ENCODE measurements at regions not wholly inside any gene's neighbourhood (a gene's known extent, or its start where the extent isn't known, plus 50 kb on each side); places are given as distances from the start of the nearest gene placed in this dataset.

DNA sequence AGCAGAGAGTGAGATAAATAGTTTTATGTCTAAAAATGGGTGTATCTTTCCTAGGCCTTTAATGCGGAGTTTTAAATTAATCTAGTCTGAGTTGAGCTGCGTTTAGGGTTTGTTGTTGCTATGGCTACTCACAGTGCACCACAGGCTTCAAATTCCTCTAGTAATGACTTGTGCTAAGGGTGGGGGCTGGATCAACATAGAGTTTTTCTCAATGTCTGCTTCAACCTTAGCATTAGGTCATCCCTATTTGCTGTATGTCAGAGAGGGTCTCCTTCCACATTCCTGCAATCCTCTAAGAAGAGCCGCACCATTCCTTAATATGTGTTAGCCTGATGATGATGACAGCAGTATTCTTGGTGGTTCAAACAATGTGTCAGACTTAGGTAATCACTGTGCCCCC, 465.6 kb upstream of the KIF2A start:
- DNase-seq, result no peak

DNA sequence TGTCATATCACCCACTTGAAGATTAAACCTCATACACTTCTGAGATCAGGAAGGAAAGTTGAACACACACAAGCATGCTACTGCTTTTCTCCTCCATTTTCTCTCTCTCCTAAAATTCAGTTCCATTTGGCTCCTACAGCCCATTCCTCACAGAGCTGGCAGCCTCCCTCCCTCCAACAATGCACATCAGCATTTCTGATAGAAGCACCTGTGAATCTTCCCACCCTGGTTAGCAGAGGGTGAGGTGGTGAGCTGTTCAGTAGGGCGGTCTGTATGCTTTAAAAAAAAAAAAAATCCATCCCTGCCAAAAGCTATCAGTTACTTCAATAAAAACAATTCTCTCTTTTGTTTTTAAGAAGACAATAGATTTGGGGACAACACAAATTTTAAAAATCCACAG, 463.2 kb upstream of the KIF2A start:
- DNase-seq, result no peak

DNA sequence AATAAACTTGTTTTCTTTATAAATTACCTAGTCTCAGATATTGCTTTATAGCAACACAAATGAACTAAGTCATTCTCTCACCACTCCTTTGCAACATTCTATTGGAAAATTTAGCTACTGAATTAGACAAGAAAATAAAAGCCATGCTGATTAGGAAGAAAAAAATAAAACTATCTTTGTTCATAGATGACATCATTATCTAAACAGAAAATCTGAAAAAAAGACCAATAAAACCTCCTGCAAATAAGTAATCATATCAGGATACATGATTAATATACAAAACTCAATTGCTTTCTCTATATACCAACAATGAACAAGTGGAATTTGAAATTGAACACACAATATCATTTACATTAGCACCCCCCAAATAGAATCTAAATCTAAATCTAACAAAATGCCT, 455.3 kb upstream of the KIF2A start:
- DNase-seq, result no peak

DNA sequence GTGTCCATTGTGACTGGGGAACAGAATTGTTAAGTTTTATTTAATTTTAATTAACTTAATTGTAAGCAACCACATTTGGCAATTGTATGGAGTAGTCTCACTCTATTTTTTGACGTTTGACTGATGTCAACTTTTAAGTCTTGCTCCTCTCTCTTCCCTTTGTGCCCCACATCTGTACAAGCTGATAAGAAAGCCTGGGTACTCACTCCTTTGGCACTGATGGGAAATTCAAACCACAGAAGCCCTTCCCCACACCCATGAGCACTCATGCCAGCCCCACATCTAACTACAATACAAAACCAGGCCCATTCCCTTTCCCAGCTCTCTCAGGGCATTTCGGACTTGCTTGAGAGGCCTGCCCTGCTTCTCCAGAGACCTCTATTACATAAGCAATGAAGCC, 451.5 kb upstream of the KIF2A start:
- no peak for DNase-seq

DNA sequence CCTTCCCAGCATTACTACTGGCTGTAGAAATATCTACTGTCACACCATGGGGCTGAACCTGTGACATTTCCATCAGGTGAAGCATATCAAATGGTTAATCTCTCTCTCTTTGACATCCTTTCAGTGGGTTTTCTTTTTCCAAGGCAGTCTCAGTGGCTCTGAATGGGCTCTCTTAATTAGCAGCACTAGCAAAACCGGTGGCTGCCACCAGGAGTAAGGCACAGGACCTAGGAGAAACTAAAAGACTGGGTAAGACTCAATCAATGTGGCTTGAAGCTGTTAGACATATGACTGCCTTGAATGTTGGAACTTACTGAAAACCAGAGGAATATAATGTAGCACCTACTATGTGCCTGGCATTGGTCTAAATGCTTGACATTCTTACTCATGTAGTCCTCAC, 445.0 kb upstream of the KIF2A start:
- no peak for DNase-seq

DNA sequence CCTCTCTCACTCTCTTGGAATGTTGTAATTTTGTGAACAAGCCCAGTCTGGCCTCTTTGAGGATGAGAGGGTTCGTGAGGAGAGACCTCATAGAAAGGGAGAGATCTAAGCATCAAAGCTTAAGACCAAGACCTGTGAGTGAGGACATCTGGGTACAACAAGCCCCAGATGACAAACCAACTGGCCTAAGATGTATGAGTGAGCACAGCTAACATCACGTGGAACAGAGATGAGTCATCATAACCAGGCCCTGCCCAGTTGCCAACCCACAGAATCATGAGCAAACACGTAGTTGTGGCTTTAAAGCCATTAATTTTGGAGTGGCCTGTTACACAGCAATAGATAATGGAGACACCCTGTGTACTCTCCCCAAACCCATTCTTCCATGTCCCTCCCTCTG, 439.1 kb upstream of the KIF2A start:
- DNase-seq, result no peak

DNA sequence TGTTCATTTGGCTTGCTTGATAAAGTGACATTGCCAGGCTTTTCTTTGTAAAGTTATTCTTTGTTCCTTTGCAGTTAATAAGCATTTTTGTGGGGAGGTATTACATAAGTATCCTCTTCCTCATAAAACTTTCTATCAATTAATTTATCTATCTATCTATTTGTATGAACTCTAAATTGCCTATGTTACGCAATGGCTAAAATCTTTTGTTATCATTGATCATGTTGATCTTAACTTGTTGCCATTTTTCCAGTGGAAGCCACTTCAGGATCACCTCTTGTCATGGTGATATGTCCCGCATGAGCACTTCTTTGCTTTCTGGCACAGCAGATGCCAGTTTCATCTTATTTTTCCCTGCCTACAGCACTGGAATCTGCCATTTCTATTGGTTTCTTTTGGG, 436.7 kb upstream of the KIF2A start:
- no peak for DNase-seq

DNA sequence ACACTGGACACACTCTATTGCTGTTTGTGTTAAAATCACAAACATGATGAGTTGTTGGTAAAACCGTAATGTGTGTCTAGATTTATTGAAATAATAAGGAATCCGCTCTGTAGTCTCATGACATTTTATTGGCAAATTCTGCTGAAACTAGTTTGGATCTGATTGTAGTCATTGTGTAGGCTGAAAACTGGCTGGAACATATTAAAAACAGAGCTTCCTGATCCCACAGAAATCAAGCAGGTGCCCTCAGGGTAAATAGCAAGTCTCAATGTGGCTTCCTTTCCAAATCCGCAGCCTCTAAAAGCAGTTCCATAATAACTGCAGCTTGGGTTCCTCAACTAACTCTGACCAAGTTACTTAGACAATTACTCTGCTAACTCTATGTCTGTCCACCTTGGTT, 427.5 kb upstream of the KIF2A start:
- no peak for DNase-seq

DNA sequence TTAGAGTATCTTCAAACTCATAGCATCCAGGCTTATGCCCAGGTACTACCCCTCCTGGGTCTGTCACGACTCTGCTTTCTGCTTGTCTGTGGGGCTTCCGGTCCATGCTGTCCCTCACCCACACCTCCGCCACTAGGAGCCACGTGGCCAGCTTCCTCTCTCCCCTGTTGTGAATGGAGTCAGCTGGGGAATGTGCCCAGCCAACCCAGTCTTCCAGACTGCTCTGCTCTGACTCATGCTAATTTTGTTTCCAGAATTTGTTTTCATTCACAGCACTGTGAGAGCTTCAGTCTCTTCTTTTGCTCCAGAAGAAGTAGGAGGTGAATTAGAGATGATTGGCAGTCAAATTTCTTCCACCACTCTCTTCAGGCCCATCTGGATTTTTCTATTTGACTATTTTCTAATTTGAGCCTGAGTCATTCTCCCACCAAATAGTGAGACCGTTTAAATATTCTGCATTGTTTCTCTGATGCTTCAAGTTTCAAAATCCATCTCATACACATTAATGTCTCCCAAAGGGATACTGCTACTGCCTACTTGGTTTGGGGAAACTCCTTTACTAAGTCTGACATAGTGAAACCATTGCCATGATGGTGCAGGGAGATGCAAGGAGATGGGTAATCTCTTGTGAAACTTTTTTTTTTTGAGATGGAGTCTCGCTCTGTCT, 424.1 kb upstream of the KIF2A start:
- DNase-seq, result no peak

DNA sequence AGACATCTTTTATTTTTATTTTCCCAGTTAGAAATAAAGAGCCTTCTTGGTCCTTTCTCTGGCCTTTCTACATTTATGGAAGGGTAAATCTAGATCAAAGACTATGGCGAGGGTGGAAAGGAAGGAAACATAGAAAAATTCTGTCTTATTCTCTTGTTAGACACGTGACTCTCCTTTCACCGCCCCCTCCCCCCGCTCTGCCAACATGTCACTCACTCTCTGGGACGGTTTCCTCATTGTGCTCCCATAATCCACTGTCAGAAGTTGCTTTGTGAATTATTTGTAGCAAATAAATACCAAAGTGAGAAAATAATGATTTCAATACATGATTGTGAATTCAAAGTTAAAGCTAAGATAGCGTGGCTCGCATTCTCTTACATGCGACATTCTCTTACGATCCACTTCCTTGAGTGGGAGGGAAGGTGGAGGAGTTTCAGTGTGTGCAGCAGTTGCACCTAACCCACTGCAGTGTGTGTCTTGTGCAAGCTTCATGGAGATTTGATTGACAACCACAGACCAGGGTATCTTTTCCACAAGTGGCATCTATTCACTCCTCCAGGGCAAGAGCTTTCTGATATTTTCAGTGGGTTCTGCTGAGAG, 423.0 kb upstream of the KIF2A start:
- no peak for DNase-seq

DNA sequence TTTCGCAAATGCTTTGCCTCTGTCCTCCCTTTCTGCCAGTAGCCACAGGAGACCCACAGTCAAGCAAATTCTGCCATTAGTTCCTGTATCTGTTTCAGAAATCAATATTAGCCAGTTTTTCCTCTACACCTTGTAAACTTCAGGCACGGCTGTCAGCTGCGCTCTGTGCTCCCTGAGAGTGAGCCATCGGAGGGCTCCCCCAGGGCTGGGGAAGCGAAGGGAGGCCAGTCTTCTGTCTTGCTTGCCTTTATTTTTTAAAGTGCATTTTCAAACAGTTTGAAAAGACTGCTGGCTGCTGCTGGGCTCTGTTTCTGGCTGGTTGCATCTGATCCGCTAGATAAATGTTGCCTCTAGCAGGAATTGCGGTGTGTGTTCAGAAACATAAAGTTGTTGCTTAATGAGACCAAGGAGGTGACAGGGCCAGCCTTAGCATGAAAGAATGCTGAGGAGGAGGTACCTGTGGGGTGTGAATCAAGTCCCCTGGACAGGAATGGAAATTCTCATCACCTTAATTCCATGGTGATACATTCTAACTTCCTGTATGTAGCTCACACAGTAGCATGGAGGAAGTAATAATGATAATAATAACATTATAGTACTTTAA, 421.7 kb upstream of the KIF2A start:
- DNase-seq, result no peak

DNA sequence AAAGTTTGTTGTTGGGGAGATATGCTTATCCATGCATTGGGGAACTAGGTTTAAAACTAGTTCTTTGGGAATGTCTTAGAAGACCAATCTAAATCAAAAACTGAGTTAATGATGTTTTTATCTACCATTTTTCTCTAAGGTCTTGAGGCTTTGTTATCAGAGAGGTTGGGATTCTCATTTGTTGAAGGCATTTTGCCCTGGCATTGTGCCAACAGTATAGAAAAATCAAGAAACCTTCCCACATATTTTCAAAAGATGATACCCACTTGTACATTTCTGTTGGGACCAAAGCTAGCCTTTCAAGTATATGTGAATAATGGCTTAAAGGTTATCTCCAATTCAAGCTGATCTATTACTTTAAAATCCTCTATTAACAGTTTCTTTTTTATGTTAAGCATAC, 419.8 kb upstream of the KIF2A start:
- no peak for DNase-seq

DNA sequence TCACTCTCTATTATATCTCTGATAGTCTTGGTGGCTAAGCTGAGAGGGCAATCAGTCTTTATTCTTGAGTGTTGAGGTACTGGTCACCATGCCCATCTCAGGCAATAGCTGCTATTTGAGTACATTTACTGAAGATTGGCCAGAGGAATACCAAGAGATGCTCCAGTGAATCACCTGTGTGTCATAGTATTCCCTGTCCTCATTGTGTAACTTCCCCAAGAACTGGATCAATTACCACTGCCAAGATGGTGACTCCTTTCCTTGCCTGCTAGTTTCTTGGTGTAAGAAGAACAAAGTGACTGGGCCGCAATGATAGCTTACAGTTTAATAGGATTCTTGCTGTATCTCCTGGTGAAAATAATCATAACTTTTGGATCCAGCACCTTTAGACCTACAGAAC, 418.7 kb upstream of the KIF2A start:
- DNase-seq, result no peak

DNA sequence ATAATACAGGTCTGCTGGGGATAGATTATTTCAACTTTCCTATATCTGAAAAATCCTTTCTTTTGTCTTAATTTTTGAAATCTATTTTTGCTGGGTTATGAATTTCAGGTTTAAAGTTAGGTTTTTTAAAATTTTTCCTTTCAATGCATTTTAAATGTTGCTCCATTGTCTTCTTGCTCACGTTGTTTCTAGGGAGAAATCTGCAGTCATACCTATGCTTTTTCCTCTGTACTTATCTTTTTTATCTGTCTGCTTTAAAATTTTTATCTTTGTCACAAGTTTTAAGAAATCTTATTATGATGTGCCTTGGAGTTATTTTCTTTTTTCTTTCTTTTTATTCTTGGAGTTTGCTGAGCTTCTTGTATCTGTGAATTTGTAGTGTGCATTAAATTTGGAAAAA, 412.0 kb upstream of the KIF2A start:
- DNase-seq, result no peak

DNA sequence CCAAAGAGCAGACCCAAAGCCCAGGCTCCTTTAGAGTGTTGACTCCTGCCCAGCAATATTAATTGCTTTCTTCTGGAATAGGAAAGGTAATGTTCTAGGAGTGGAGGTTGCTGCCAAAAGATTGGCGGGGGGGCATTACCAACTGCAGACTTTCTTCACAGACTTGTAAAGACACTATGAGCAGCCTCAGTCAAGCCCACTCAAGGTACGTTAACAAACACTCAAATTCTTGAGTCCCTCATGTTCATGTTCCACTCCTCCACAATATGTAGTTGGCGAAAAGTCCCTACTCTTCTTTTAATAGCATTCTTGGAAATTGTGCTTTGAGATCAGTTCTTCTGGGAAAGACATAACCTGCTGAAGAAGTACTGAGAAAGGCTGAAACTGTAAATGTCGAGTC, 409.2 kb upstream of the KIF2A start:
- no peak for DNase-seq

DNA sequence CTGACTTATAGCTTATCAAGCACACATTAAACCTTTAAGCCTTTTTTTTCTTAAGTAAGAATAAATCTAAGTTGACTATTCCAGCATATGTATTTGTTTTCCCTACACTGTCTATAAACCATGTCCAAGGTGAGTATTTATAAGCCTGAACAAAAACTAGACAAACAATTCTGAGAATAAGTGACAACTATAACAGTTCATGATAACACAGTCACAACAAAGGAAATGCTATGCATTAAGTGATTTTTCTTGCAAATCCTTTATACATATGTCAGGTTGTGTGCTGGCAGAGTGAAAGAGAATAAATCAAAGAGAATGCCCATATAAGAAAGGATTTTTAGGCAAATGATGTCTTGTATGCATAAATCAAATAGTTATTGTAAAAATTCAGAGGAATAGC, 408.8 kb upstream of the KIF2A start:
- no peak for DNase-seq

DNA sequence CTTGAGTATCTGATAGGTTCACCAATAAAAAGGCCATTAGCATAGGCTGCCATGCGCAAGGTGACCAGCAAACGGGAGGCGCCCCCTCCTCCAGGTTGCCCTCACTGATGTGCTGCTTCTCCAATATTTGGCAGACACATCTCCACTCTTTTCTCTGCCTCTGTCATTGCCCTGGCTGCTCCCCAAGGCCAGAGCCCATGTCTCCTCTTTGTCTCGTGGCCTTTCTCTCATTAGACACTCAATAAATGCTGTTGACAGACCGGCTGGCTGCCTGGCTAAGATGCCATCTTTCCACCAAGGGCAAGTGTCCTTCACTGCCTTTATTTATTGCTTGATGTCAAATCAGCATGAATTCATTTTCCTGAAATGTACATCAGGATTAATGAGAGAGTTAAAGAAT, 404.0 kb upstream of the KIF2A start:
- DNase-seq, result no peak

DNA sequence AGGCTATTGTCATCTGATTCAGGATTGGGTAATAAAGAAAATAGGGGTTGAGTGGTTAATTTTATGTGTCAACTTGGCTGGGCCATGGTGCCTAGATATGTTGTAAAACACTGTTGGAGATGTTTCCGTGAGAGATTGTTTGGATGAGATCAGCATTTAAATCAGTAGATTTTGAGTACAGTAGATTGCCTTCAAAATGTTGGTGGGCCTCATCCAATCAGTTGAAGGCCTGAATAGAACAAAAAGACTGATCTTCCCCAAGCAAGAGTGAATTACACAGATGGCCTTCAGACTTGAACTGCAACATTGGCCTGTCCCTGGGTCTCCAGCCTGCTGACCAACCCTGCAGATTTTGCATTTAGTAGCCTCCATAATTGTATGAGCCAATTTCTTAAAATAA, 401.3 kb upstream of the KIF2A start:
- DNase-seq, result no peak

DNA sequence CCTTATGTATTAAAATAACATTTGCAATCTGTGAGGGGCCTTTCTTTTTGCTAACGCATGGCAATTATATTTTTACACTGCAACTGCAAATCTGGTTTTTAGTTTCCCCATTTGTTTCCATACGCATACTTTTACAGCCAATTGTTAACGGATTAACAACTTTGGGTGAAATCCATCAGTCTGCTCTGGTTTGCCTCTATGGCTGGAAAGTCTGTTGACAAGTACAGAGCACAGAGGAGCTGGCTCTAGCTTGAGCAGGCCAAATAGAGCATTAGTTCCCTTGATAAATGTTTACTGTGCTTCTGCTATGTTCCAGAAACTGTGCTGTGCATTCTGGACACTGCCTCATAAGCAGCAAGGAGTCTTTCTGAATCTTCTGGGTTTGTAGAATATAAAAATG, 400.4 kb upstream of the KIF2A start:
- DNase-seq, result no peak

DNA sequence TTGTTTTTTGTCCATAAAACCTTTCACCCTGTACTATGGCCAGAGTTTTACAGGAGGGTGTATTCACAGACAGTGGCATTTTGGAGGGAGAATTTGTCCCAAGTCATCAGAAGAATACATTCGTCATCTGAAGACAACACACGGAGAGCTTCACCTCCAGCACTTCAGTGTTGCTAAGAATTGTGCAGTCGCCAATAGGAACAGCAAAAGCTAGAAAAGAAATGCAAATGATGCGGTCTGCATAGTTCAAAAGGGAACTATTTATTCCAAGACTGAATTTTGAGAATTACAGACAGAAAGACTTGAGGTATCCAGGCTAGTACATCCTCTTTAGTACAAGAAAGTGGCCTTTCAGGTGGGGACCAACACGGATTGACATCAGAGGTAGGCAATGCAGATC, 399.2 kb upstream of the KIF2A start:
- DNase-seq, result no peak

DNA sequence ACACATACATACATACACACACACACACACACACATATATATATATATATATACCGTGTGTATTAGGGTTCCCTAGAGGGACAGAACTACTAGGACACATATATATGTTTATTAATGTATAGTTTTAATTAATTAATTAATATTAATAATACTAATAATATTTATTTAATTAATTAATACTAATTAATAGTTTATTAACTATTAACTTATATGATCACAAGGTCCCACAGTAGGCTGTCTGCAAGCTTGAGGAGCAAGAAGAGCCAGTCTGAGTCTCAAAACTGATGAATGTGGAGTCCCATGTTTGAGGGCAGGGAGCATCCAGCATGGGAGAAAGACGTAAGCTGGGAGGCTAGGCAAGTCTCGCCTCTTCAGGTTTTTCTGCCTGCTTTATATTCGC, 398.0 kb upstream of the KIF2A start:
- no peak for DNase-seq

DNA sequence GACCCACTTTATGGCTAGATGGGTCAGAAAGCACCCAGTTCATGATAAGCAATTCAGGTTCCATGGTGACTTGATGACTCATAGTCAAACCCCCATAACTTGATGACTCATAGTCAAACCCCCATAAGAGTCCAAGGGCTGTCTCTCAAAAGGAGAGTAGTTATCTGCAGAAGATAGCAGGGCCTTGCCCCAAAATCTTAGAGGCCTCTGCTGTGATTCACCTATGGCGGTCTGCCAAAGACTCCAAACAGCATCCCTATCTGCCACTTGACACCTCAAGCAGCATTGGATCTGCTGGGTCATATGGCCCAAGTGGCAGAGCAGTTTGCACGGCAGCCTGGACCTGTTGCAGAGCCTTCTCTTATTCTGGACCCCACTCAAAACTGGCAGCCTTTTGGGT, 395.2 kb upstream of the KIF2A start:
- DNase-seq, result no peak

DNA sequence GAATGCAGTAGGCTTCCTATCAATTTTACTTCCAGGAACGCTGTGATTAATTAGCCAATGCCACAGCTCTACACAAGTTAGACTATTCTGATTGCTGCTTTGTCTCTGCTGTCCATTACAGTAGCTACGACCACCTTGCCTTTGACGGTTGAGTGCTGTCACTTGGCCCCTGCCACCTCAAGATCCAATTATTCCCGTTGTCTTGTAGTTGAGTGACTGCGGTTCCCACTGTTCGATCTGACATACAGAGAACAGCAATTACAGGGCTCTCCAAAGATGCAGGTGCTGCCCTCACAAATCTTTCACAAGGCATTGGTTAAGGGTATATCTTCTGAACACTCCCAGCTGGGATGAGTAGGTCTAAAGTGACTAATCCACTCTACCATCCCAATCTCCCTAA, 393.4 kb upstream of the KIF2A start:
- no peak for DNase-seq

DNA sequence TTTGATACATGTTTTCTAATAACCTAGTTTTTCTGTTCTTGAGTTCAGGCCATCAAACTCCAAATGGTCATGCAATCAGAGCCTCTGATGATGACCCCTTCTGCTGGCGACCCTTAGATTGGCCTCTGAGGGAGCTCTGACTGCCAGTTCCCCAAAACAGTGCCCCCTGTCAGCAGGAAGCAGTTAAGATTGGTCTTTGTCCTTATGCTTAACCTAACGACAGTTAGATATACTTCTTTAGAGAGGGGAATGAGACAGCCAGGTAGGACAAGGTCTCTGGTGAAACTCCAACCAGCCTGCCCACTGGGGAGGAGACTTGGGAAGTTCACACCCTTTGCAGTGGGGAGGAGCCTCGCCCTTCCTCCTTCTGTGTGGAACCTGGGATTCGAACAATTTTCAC, 390.4 kb upstream of the KIF2A start:
- DNase-seq, result no peak

Data from stimulated activated naive CD4-positive, alpha-beta T cell (primary cell).